Lung (tissue), 11 donors: ENCODE measurements at regions not wholly inside any gene's neighbourhood (a gene's known extent, or its start where the extent isn't known, plus 50 kb on each side); places are given as distances from the start of the nearest gene placed in this dataset.
A peak's percentile ranks its signal among the peaks of the same experiment; 100 is the strongest.

ENCODE experiments used
- ATAC-seq: fragments of 200-7000 bp; cut with Tn5 transposase; one replicate; pipeline ENCODE4 v1.9.1; 2020; ENCODE audit warnings: moderate number of reproducible peaks; ENCODE audit not compliant: insufficient read depth, low FRiP score
- DNase-seq, 3 donors: peaks; one replicate each; pipeline ENCODE4 v3.0.0-alpha.2; 2013 to 2017
- H3K27ac ChIP-seq, 2 donors: one replicate each; pipeline ENCODE4 v1.5.1; 2013; ENCODE audit warnings: mild to moderate bottlenecking in 2 of 2, moderate library complexity in 2 of 2, control low read depth in 1 of 2, inconsistent platforms in 1 of 2, low read depth in 1 of 2, low read length in 1 of 2
- H3K27me3 ChIP-seq, 3 donors: one replicate each; pipeline ENCODE4 v1.5.1; 2013; ENCODE audit warnings: low read length in 2 of 3; ENCODE audit not compliant: control insufficient read depth in 3 of 3, insufficient read depth in 3 of 3
- H3K36me3 ChIP-seq, 4 donors: one replicate each; pipeline ENCODE4 v1.5.1; 2013; ENCODE audit warnings: low read length in 4 of 4, mild to moderate bottlenecking in 1 of 4, moderate library complexity in 1 of 4; ENCODE audit not compliant: control insufficient read depth in 4 of 4, insufficient read depth in 4 of 4
- H3K4me1 ChIP-seq, 5 donors: one replicate each; pipeline ENCODE4 v1.5.1; 2013; ENCODE audit warnings: low read length in 5 of 5, mild to moderate bottlenecking in 2 of 5, moderate library complexity in 1 of 5; ENCODE audit not compliant: control insufficient read depth in 5 of 5, insufficient read depth in 5 of 5
- H3K4me3 ChIP-seq: one replicate; pipeline ENCODE4 v1.5.1; 2013; ENCODE audit warnings: mild to moderate bottlenecking, control low read depth, moderate library complexity
- H3K9ac ChIP-seq, 2 donors: one replicate each; pipeline ENCODE4 v1.5.1; 2013; ENCODE audit warnings: low read length in 2 of 2, control low read depth in 1 of 2; ENCODE audit not compliant: insufficient read depth in 1 of 2
- H3K9me3 ChIP-seq, 4 donors: one replicate each; pipeline ENCODE4 v1.5.1; 2013; ENCODE audit warnings: low read length in 3 of 4, mild to moderate bottlenecking in 1 of 4, moderate library complexity in 1 of 4; ENCODE audit not compliant: control insufficient read depth in 4 of 4, insufficient read depth in 3 of 4
- WGBS, 2 donors: extraction: QIAGEN DNeasy Blood & Tissue Kit; methylation state at CpG; one replicate each; pipeline ENCODE4 v1.1.7; 2013; 5-methylcytosine and 5-hydroxymethylcytosine counted together
- TF ChIP-seq, protein P1 (sequence below): IDR thresholded peaks from 2 replicates; pipeline ENCODE4 v1.5.1; 2012; ENCODE audit warnings: mild to moderate bottlenecking; ENCODE audit errors: control extremely low read depth, extremely low read depth
- donor health status: control.
- donor health status: control.
- donor health status: Bipolar disorder and iron deficiency.
- donor health status: healthy.
- donor health status: DM: yes; HTN: yes; CAD: no.

DNA sequence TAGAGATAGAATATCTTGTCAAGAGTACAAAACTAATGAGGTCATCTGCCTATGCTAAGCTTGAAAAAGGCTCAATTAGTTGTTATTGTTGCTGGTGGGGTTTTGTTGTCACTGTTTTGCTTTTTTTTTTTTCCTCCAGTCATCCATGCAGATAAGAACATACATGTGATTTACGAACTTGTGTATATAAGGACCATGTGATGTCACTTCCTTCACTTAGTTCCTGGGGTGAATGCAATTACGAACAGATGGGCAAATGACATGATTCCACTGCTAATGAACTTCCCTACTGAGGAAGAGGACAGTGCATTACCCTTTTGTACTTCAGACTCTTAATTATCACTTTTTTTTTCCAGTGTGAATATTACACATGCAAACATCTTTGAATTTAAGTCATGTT lies 1175.3 kb upstream of the GJE1 start:
- no peaks in the 10 kb centered on the region for H3K27me3 ChIP-seq
- H3K4me1 ChIP-seq: peaks cover 0 to 5% (median 0%) of the 10 kb centered on the region in 5 donors
- WGBS, 2 donors: 75 to 76% methylated on average over 2 of the region's 2 CpGs

DNA sequence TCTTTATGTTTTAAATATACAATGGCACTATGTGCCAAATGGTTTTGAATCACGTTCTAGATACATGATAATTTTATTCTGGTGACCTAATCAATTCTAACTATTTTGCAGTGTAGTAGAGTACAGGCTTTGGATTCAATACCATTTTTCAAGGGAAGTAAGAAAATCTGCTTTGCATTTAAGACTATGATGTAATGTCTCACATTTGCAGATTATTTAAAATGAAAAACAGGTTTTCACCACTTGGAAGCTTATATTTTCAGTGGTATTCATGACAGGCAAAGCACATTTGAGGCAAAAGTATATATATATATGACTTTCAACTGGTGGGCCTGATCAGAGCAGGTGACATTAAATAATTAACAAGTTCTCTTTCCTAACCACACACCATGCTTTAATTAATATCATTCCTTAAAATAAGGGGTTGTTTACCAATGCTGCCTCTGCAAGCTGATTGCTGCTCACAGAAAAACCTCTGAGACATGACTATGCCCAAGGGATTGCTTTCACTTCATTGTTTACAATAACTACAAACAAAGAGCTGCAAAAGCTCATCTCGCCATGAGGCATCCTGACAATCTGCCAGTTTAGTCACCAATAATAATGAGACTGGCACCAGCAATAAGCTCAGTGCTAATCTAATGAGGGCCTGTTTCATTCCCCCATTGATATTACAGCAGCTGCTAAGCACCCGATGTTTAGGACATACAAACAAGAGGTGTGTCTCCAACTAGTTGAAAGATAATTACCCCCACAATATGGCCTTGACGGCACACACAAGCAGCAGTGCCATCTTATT lies 1176.0 kb upstream of the GJE1 start:
- DNase-seq (peak; percentile 17 to 53 (median 38)), ATAC-seq (no peak)
- H3K27ac ChIP-seq: no peak overlapping the region
- no peak overlapping the region for H3K4me3 ChIP-seq
- TF ChIP-seq, protein P1, sequence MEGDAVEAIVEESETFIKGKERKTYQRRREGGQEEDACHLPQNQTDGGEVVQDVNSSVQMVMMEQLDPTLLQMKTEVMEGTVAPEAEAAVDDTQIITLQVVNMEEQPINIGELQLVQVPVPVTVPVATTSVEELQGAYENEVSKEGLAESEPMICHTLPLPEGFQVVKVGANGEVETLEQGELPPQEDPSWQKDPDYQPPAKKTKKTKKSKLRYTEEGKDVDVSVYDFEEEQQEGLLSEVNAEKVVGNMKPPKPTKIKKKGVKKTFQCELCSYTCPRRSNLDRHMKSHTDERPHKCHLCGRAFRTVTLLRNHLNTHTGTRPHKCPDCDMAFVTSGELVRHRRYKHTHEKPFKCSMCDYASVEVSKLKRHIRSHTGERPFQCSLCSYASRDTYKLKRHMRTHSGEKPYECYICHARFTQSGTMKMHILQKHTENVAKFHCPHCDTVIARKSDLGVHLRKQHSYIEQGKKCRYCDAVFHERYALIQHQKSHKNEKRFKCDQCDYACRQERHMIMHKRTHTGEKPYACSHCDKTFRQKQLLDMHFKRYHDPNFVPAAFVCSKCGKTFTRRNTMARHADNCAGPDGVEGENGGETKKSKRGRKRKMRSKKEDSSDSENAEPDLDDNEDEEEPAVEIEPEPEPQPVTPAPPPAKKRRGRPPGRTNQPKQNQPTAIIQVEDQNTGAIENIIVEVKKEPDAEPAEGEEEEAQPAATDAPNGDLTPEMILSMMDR: no peak
- WGBS, 2 donors: 73 to 83% methylated on average over 4 of the region's 4 CpGs
- no peaks in the 10 kb centered on the region for H3K36me3 ChIP-seq
- H3K9ac ChIP-seq: no peak overlapping the region
- no peaks in the 10 kb centered on the region for H3K27me3 ChIP-seq
- no peaks in the 10 kb centered on the region for H3K9me3 ChIP-seq
- peaks cover 0 to 5% (median 0%) of the 10 kb centered on the region in 5 donors for H3K4me1 ChIP-seq

More for the DNA sequence above, 1175.3 kb upstream of the GJE1 start:
- no peaks in the 10 kb centered on the region for H3K36me3 ChIP-seq
- no peaks in the 10 kb centered on the region for H3K9me3 ChIP-seq
- TF ChIP-seq, protein P1: no peak
- no peak overlapping the region for H3K9ac ChIP-seq
- ATAC-seq (no peak), DNase-seq (peak in 1 of 3 donors; percentile 10)
- H3K27ac ChIP-seq: no peak overlapping the region
- H3K4me3 ChIP-seq: no peak overlapping the region

DNA sequence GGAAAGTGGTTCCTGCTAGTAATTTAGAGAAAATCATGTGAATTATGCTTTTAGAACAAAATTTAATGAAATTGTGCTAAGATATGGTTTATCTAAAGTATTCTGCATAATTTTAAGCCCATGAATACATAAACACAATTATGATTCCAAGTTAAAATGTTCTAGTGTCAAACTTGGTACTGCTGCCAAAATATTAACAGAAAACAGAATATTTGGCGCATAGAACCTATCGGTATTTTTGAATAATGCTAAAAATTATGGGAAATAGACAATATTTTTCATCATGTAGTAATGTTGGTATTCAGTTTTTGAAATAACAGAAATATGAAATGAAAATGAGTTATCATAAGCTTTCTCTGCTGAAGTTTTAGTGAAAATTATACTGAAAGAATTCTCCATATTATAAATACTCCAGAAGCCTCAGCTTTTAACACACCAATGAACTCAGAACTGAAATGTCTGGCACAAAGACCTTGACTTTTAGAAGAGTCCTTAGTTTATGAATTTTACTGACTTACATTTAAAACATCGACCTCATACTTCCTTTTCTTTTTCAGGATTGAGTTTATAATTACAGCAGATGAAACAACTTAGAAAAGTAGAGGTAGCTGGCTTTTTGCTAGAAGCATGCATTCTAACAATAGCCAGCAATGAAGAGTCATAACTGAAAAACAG lies 1192.3 kb upstream of the GJE1 start:
- H3K9me3 ChIP-seq: peaks cover 0 to 4% (median 2%) of the 10 kb centered on the region in 4 donors
- no peak for DNase-seq
- H3K27me3 ChIP-seq: no peaks in the 10 kb centered on the region
- ATAC-seq: no peak
- H3K36me3 ChIP-seq: no peaks in the 10 kb centered on the region
- TF ChIP-seq, protein P1: no peak
- no peak overlapping the region for H3K9ac ChIP-seq
- no peak overlapping the region for H3K27ac ChIP-seq
- H3K4me3 ChIP-seq: no peak overlapping the region
- H3K4me1 ChIP-seq: no peaks in the 10 kb centered on the region
- WGBS, 2 donors: 82 to 87% methylated on average over 3 of the region's 3 CpGs
